GM23338 (cell line): ENCODE measurements at regions not wholly inside any gene's neighbourhood (a gene's known extent, or its start where the extent isn't known, plus 50 kb on each side); places are given as distances from the start of the nearest gene placed in this dataset.

Experiments
- ATAC-seq: fragments of 200-7000 bp; cut with Tn5 transposase; 3 replicates; pipeline ENCODE4 v1.9.1; 2020
- DNase-seq: peaks from one replicate; pipeline ENCODE4 v3.0.0-alpha.2; 2015; ENCODE audit warnings: low spot score
- H2AFZ ChIP-seq: fragments of 200-600 bp; sonication (generic); 2 replicates; pipeline ENCODE4 v1.8.0; 2016; ENCODE audit warnings: antibody characterized with exemption, mild to moderate bottlenecking, moderate library complexity
- H3F3A ChIP-seq: fragments of 200-600 bp; sonication (generic); replicated peaks from 2 replicates; pipeline ENCODE4 v1.8.0; 2017; ENCODE audit warnings: antibody characterized with exemption, mixed run types, low read depth
- H3K27ac ChIP-seq: fragments of 200-600 bp; sonication (generic); 2 replicates; pipeline ENCODE4 v1.6.1; 2016; ENCODE audit warnings: low read depth
- H3K27me3 ChIP-seq: fragments of 200-600 bp; sonication (generic); 2 replicates; pipeline ENCODE4 v1.8.0; 2016; ENCODE audit warnings: mild to moderate bottlenecking, mixed run types, moderate library complexity; ENCODE audit not compliant: insufficient read depth
- H3K36me3 ChIP-seq: fragments of 200-600 bp; sonication (generic); 2 replicates; pipeline ENCODE4 v1.8.0; 2016; ENCODE audit warnings: mild to moderate bottlenecking; ENCODE audit not compliant: insufficient read depth
- H3K4me1 ChIP-seq: fragments of 200-600 bp; sonication (generic); 2 replicates; pipeline ENCODE4 v1.8.0; 2016; ENCODE audit warnings: mild to moderate bottlenecking, moderate library complexity; ENCODE audit not compliant: insufficient read depth
- H3K4me2 ChIP-seq: fragments of 200-600 bp; sonication (generic); 2 replicates; pipeline ENCODE4 v1.7.1; 2017; ENCODE audit warnings: mixed run types
- H3K4me3 ChIP-seq: fragments of 200-600 bp; sonication (generic); 2 replicates; pipeline ENCODE4 v1.6.1; 2016; ENCODE audit warnings: mixed run types
- H3K79me2 ChIP-seq: fragments of 200-600 bp; sonication (generic); replicated peaks from 2 replicates; pipeline ENCODE4 v1.8.0; 2017; ENCODE audit warnings: mild to moderate bottlenecking; ENCODE audit not compliant: insufficient read depth
- H3K9me2 ChIP-seq: fragments of 200-600 bp; sonication (generic); 2 replicates; pipeline ENCODE4 v1.8.0; 2017; ENCODE audit not compliant: insufficient read depth
- H4K20me1 ChIP-seq: fragments of 200-600 bp; sonication (generic); replicated peaks from 2 replicates; pipeline ENCODE4 v1.8.0; 2017; ENCODE audit warnings: mild to moderate bottlenecking; ENCODE audit not compliant: insufficient read depth
- H3K27ac Mint-ChIP-seq: 2 replicates; pipeline ENCODE4 v1.8.0; 2020; ENCODE audit warnings: inconsistent platforms, mild to moderate bottlenecking, moderate library complexity, mixed read lengths
- H3K27me3 Mint-ChIP-seq: 3 replicates; pipeline ENCODE4 v1.8.0; 2022; ENCODE audit warnings: low read depth, mild to moderate bottlenecking, moderate library complexity, mixed read lengths, inconsistent platforms; ENCODE audit not compliant: insufficient read depth, poor library complexity
- H3K36me3 Mint-ChIP-seq: 3 replicates; pipeline ENCODE4 v1.8.0; 2021; ENCODE audit warnings: low read depth, mild to moderate bottlenecking, inconsistent platforms, moderate library complexity, mixed read lengths
- H3K4me1 Mint-ChIP-seq: 3 replicates; pipeline ENCODE4 v1.8.0; 2020; ENCODE audit warnings: mild to moderate bottlenecking, inconsistent platforms, mixed read lengths
- H3K4me3 Mint-ChIP-seq: 3 replicates; pipeline ENCODE4 v1.8.0; 2021; ENCODE audit warnings: moderate library complexity, mild to moderate bottlenecking, inconsistent platforms, mixed read lengths
- H3K9me3 Mint-ChIP-seq: 3 replicates; pipeline ENCODE4 v1.8.0; 2020; ENCODE audit warnings: moderate library complexity, mild to moderate bottlenecking, inconsistent platforms, mixed read lengths
- CREB1 ChIP-seq: fragments of 250-450 bp; sonication (Bioruptor Pico); IDR thresholded peaks from 2 replicates; pipeline ENCODE4 v1.5.0; 2020; ENCODE audit warnings: low read depth, mild to moderate bottlenecking, moderate library complexity
- EZH2 ChIP-seq: fragments of 200-600 bp; sonication (generic); IDR thresholded peaks from one replicate; pipeline ENCODE4 v1.8.0; 2017; ENCODE audit warnings: antibody characterized with exemption, mild to moderate bottlenecking, low read depth; ENCODE audit not compliant: unreplicated experiment
- JUNB ChIP-seq: IDR thresholded peaks from one replicate; pipeline ENCODE4 v1.6.1; 2016; ENCODE audit warnings: antibody characterized with exemption; ENCODE audit not compliant: unreplicated experiment
- NANOG ChIP-seq: IDR thresholded peaks from 2 replicates; pipeline ENCODE4 v1.6.1; 2016; ENCODE audit warnings: antibody characterized with exemption, borderline replicate concordance
- POLR2AphosphoS5 ChIP-seq: IDR thresholded peaks from 2 replicates; pipeline ENCODE4 v1.6.1; 2016; ENCODE audit warnings: antibody characterized with exemption, low read depth
- STAT1 ChIP-seq: IDR thresholded peaks from one replicate; pipeline ENCODE4 v1.6.1; 2016; ENCODE audit warnings: antibody characterized with exemption; ENCODE audit not compliant: unreplicated experiment
- ZNF114 ChIP-seq: fragments of 250-450 bp; sonication (Bioruptor Pico); IDR thresholded peaks from 2 replicates; pipeline ENCODE4 v1.5.0; 2020; ENCODE audit warnings: mild to moderate bottlenecking, moderate library complexity
- ZNF331 ChIP-seq: fragments of 250-450 bp; sonication (Bioruptor Pico); IDR thresholded peaks from 2 replicates; pipeline ENCODE4 v1.5.0; 2020; ENCODE audit warnings: low read depth, mild to moderate bottlenecking, moderate library complexity
- TF ChIP-seq, protein P1 (sequence below): fragments of 250-450 bp; sonication (Bioruptor Pico); IDR thresholded peaks from 2 replicates; pipeline ENCODE4 v1.5.0; 2020; ENCODE audit warnings: mild to moderate bottlenecking, moderate library complexity
- TF ChIP-seq, protein P2 (sequence below): IDR thresholded peaks from 2 replicates; pipeline ENCODE4 v1.6.1; 2016; ENCODE audit warnings: antibody characterized with exemption
- TF ChIP-seq, protein P3 (sequence below), 2 experiments: fragments of 200-600 bp in 1 of 2; sonication (generic) in 1 of 2; conservative IDR thresholded peaks; 2 replicates each; pipeline versions ENCODE4 v1.5.1 to v1.6.1; 2016 to 2017; ENCODE audit warnings: antibody characterized with exemption in 2 of 2, low read depth in 2 of 2, mild to moderate bottlenecking in 2 of 2, moderate library complexity in 1 of 2

DNA sequence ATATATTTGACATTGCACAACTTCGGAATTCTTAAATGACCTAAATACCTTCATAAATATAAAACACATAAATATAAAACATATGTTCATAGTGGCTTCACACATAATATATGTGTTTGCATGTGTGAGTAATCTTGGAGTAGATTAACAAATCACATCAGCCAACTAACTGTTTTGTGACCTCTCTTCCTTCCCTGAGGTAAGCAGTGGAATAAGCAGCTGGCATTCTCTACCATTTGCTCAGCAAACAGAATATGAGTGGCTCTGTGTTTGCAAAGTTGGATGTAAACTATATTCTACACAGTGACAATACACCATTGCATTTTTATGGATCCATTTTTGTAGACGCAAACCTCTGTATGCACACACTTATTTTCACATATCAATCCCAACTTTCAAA lies 189.9 kb downstream of the ACER2 start:
- no peaks in the 10 kb centered on the region; the same call in 2 of the 3 replicates for H3K4me1 Mint-ChIP-seq
- TF ChIP-seq EZH2, result no peak
- no peak for TF ChIP-seq ZNF331
- DNase-seq (no peak), ATAC-seq (no peak)
- no peaks in the 10 kb centered on the region for H3K27me3 Mint-ChIP-seq
- H3K9me3 Mint-ChIP-seq, result no peaks in the 10 kb centered on the region
- H3K9me2 ChIP-seq, result no peaks in the 10 kb centered on the region
- no peak overlapping the region for H3K4me2 ChIP-seq
- no peaks in the 10 kb centered on the region for H4K20me1 ChIP-seq
- H3K36me3 Mint-ChIP-seq, result no peaks in the 10 kb centered on the region
- H3F3A ChIP-seq, result no peaks in the 10 kb centered on the region
- no peaks in the 10 kb centered on the region for H3K4me1 ChIP-seq
- H3K4me3 ChIP-seq, result no peak overlapping the region
- no peaks in the 10 kb centered on the region for H3K36me3 ChIP-seq
- no peak overlapping the region for H3K27ac Mint-ChIP-seq
- H3K27me3 ChIP-seq, result no peaks in the 10 kb centered on the region
- no peaks in the 10 kb centered on the region for H3K79me2 ChIP-seq
- no peak overlapping the region for H2AFZ ChIP-seq
- H3K27ac ChIP-seq, result no peak overlapping the region
- no peak overlapping the region for H3K4me3 Mint-ChIP-seq

DNA sequence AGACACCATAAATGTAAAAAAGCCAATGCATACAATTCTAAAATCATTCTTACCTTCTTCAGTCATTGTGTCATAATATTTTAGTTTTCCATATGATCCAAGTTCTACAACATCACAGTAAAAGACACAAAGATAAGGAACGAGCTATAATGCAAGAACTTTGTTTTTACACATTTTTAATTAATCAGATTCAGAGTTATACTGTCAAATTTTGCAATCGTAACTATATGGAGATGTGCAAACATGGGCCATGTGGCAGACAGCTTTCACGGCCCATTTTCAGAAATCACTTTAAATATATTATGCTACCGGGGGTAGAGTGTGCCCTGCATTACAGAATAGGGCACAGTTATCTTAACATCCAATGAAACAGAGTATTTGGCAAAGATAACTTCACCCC lies 188.4 kb downstream of the ACER2 start:
- Mint-ChIP-seq H3K27ac (no peak overlapping the region), H3K9me3 (no peaks in the 10 kb centered on the region), H3K4me3 (no peak overlapping the region), H3K4me1 (no peaks in the 10 kb centered on the region), H3K36me3 (no peaks in the 10 kb centered on the region), H3K27me3 (no peaks in the 10 kb centered on the region)
- no peaks in the 10 kb centered on the region for H3K4me1 ChIP-seq
- H2AFZ ChIP-seq, result no peak overlapping the region
- ATAC-seq (no peak), DNase-seq (no peak)
- no peak overlapping the region for H3K4me3 ChIP-seq
- no peaks in the 10 kb centered on the region for H4K20me1 ChIP-seq
- H3K79me2 ChIP-seq, result no peaks in the 10 kb centered on the region
- no peaks in the 10 kb centered on the region for H3K36me3 ChIP-seq
- H3K27ac ChIP-seq, result no peak overlapping the region
- H3F3A ChIP-seq, result no peaks in the 10 kb centered on the region
- no peak overlapping the region for H3K4me2 ChIP-seq
- no peaks in the 10 kb centered on the region for H3K27me3 ChIP-seq
- 0 out of 2 replicates have a peak, but pooled peaks cover 4% of the 10 kb centered on the region for H3K9me2 ChIP-seq
- no peak for TF ChIP-seq CREB1
- TF ChIP-seq ZNF114 (CRISPR knock-in tag), result no peak
- TF ChIP-seq, protein P1, sequence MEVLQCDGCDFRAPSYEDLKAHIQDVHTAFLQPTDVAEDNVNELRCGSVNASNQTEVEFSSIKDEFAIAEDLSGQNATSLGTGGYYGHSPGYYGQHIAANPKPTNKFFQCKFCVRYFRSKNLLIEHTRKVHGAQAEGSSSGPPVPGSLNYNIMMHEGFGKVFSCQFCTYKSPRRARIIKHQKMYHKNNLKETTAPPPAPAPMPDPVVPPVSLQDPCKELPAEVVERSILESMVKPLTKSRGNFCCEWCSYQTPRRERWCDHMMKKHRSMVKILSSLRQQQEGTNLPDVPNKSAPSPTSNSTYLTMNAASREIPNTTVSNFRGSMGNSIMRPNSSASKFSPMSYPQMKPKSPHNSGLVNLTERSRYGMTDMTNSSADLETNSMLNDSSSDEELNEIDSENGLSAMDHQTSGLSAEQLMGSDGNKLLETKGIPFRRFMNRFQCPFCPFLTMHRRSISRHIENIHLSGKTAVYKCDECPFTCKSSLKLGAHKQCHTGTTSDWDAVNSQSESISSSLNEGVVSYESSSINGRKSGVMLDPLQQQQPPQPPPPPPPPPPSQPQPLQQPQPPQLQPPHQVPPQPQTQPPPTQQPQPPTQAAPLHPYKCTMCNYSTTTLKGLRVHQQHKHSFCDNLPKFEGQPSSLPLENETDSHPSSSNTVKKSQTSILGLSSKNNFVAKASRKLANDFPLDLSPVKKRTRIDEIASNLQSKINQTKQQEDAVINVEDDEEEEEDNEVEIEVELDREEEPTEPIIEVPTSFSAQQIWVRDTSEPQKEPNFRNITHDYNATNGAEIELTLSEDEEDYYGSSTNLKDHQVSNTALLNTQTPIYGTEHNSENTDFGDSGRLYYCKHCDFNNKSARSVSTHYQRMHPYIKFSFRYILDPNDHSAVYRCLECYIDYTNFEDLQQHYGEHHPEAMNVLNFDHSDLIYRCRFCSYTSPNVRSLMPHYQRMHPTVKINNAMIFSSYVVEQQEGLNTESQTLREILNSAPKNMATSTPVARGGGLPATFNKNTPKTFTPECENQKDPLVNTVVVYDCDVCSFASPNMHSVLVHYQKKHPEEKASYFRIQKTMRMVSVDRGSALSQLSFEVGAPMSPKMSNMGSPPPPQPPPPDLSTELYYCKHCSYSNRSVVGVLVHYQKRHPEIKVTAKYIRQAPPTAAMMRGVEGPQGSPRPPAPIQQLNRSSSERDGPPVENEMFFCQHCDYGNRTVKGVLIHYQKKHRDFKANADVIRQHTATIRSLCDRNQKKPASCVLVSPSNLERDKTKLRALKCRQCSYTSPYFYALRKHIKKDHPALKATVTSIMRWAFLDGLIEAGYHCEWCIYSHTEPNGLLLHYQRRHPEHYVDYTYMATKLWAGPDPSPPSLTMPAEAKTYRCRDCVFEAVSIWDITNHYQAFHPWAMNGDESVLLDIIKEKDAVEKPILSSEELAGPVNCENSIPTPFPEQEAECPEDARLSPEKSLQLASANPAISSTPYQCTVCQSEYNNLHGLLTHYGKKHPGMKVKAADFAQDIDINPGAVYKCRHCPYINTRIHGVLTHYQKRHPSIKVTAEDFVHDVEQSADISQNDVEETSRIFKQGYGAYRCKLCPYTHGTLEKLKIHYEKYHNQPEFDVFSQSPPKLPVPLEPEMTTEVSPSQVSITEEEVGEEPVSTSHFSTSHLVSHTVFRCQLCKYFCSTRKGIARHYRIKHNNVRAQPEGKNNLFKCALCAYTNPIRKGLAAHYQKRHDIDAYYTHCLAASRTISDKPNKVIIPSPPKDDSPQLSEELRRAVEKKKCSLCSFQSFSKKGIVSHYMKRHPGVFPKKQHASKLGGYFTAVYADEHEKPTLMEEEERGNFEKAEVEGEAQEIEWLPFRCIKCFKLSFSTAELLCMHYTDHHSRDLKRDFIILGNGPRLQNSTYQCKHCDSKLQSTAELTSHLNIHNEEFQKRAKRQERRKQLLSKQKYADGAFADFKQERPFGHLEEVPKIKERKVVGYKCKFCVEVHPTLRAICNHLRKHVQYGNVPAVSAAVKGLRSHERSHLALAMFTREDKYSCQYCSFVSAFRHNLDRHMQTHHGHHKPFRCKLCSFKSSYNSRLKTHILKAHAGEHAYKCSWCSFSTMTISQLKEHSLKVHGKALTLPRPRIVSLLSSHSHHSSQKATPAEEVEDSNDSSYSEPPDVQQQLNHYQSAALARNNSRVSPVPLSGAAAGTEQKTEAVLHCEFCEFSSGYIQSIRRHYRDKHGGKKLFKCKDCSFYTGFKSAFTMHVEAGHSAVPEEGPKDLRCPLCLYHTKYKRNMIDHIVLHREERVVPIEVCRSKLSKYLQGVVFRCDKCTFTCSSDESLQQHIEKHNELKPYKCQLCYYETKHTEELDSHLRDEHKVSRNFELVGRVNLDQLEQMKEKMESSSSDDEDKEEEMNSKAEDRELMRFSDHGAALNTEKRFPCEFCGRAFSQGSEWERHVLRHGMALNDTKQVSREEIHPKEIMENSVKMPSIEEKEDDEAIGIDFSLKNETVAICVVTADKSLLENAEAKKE (CRISPR knock-in tag), result no peak
- no peak for TF ChIP-seq JUNB
- TF ChIP-seq NANOG, result no peak
- TF ChIP-seq, protein P2, sequence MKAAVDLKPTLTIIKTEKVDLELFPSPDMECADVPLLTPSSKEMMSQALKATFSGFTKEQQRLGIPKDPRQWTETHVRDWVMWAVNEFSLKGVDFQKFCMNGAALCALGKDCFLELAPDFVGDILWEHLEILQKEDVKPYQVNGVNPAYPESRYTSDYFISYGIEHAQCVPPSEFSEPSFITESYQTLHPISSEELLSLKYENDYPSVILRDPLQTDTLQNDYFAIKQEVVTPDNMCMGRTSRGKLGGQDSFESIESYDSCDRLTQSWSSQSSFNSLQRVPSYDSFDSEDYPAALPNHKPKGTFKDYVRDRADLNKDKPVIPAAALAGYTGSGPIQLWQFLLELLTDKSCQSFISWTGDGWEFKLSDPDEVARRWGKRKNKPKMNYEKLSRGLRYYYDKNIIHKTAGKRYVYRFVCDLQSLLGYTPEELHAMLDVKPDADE, result no peak
- no peak for TF ChIP-seq ZNF331
- TF ChIP-seq STAT1, result no peak
- TF ChIP-seq POLR2AphosphoS5, result no peak
- TF ChIP-seq, protein P3, sequence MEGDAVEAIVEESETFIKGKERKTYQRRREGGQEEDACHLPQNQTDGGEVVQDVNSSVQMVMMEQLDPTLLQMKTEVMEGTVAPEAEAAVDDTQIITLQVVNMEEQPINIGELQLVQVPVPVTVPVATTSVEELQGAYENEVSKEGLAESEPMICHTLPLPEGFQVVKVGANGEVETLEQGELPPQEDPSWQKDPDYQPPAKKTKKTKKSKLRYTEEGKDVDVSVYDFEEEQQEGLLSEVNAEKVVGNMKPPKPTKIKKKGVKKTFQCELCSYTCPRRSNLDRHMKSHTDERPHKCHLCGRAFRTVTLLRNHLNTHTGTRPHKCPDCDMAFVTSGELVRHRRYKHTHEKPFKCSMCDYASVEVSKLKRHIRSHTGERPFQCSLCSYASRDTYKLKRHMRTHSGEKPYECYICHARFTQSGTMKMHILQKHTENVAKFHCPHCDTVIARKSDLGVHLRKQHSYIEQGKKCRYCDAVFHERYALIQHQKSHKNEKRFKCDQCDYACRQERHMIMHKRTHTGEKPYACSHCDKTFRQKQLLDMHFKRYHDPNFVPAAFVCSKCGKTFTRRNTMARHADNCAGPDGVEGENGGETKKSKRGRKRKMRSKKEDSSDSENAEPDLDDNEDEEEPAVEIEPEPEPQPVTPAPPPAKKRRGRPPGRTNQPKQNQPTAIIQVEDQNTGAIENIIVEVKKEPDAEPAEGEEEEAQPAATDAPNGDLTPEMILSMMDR (conservative IDR thresholded peaks at IDR 0.05; ENCODE audit: low read depth in 2 of 2), result no peak
- no peak for TF ChIP-seq EZH2
